ENCODE measurements at regions not wholly inside any gene's neighbourhood (a gene's known extent, or its start where the extent isn't known, plus 50 kb on each side); places are given as distances from the start of the nearest gene placed in this dataset.
A peak's percentile ranks its signal among the peaks of the same experiment; 100 is the strongest.

- no peaks in the 10 kb centered on the region for H3K36me3 ChIP-seq (ENCODE audit: insufficient read depth, low read length)
- H3K4me2 ChIP-seq (ENCODE audit: low read length) = no peak overlapping the region
- TF ChIP-seq, protein P1, sequence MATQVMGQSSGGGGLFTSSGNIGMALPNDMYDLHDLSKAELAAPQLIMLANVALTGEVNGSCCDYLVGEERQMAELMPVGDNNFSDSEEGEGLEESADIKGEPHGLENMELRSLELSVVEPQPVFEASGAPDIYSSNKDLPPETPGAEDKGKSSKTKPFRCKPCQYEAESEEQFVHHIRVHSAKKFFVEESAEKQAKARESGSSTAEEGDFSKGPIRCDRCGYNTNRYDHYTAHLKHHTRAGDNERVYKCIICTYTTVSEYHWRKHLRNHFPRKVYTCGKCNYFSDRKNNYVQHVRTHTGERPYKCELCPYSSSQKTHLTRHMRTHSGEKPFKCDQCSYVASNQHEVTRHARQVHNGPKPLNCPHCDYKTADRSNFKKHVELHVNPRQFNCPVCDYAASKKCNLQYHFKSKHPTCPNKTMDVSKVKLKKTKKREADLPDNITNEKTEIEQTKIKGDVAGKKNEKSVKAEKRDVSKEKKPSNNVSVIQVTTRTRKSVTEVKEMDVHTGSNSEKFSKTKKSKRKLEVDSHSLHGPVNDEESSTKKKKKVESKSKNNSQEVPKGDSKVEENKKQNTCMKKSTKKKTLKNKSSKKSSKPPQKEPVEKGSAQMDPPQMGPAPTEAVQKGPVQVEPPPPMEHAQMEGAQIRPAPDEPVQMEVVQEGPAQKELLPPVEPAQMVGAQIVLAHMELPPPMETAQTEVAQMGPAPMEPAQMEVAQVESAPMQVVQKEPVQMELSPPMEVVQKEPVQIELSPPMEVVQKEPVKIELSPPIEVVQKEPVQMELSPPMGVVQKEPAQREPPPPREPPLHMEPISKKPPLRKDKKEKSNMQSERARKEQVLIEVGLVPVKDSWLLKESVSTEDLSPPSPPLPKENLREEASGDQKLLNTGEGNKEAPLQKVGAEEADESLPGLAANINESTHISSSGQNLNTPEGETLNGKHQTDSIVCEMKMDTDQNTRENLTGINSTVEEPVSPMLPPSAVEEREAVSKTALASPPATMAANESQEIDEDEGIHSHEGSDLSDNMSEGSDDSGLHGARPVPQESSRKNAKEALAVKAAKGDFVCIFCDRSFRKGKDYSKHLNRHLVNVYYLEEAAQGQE (IDR thresholded peaks at IDR 0.05; ENCODE audit: borderline replicate concordance) = no peak
- TF ChIP-seq SMC3 (conservative IDR thresholded peaks at IDR 0.05; ENCODE audit: poor library complexity) = no peak
- no peak for TF ChIP-seq MXI1 (conservative IDR thresholded peaks at IDR 0.05; ENCODE audit: poor library complexity, severe bottlenecking)
- TF ChIP-seq POLR2AphosphoS5 (IDR thresholded peaks at IDR 0.05) = no peak
- H3K4me3 ChIP-seq (ENCODE audit: low read length) = no peak overlapping the region
- H3K27me3 ChIP-seq (ENCODE audit: insufficient read depth, low read depth, low read length) = no peaks in the 10 kb centered on the region
- H3K9me2 ChIP-seq (ENCODE audit: insufficient read depth, low read length) = no peaks in the 10 kb centered on the region
- H3K27ac ChIP-seq (ENCODE audit: low read length) = no peak overlapping the region
- no peak overlapping the region for H2AFZ ChIP-seq (ENCODE audit: low read depth, low read length)
- no peak overlapping the region for H3K9ac ChIP-seq (ENCODE audit: low read length)
- H3K9me3 ChIP-seq (ENCODE audit: low read length) = no peaks in the 10 kb centered on the region
- no peaks in the 10 kb centered on the region for H3F3A ChIP-seq (ENCODE audit: insufficient read depth, low read length, poor library complexity, severe bottlenecking)
- H4K20me1 ChIP-seq (ENCODE audit: insufficient read depth) = no peaks in the 10 kb centered on the region
- no peaks in the 10 kb centered on the region for H3K79me2 ChIP-seq (replicated peaks; ENCODE audit: insufficient read depth, low read length)
These were observed 216.9 kb upstream of the BTBD3 start for GRCh38 chr20:11700831-11701230.

DNA sequence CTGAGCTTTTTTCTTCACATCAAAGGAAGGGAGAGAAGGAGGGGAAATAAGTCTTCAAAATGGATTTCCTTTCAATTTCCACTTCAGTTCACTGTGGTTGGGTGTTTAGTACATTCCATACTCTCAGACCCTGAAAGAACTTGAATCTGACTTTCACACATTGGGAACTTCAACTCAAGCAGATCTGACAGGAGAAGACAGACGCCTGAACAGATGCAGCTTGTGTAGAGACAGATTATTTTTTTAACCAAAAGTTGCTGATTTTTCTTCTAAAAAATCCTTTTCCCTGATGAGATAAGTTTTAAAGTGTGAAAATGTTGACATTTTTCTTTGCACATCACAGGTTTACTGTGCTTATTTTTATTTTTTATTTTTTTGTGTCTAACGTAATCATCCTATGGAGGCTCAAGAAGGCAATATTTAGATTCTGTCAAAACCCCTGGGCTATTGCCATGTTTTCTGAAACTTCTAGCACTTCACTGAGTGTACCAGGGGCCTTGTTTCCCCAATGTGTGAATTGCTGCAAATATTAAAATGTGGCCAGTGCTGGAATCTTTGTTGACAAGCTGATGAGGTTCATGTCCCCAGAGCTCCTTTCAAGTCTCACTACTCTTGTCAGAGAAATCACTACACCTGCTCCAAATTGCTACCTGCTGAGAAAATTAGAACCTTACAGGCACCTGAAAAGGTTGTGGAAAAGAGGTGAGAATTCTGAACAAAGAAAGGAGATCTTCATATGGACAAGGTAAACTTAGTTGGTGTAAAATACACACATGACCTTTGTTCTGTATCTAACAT, 214.8 kb upstream of the BTBD3 start:
- peak overlapping the region; percentile 44 for H3K4me2 ChIP-seq (ENCODE audit: low read length)
- no peak overlapping the region for H3K4me3 ChIP-seq (ENCODE audit: low read length)
- no peaks in the 10 kb centered on the region for H4K20me1 ChIP-seq (ENCODE audit: insufficient read depth)
- H3K9me3 ChIP-seq (ENCODE audit: low read length) = no peaks in the 10 kb centered on the region
- no peaks in the 10 kb centered on the region for H3K36me3 ChIP-seq (ENCODE audit: insufficient read depth, low read length)
- H3F3A ChIP-seq (ENCODE audit: insufficient read depth, low read length, poor library complexity, severe bottlenecking) = no peaks in the 10 kb centered on the region
- no peaks in the 10 kb centered on the region for H3K9me2 ChIP-seq (ENCODE audit: insufficient read depth, low read length)
- H3K27me3 ChIP-seq (ENCODE audit: insufficient read depth, low read depth, low read length) = no peaks in the 10 kb centered on the region
- no peak overlapping the region for H3K9ac ChIP-seq (ENCODE audit: low read length)
- H2AFZ ChIP-seq (ENCODE audit: low read depth, low read length) = no peak overlapping the region
- H3K79me2 ChIP-seq (replicated peaks; ENCODE audit: insufficient read depth, low read length) = no peaks in the 10 kb centered on the region
- H3K27ac ChIP-seq (ENCODE audit: low read length) = peak overlapping the region; percentile 16
- TF ChIP-seq, protein P1 (IDR thresholded peaks at IDR 0.05; ENCODE audit: borderline replicate concordance) = peak; percentile 34
- TF ChIP-seq SMC3 (conservative IDR thresholded peaks at IDR 0.05; ENCODE audit: poor library complexity) (no peak), EP300 (conservative IDR thresholded peaks at IDR 0.05; ENCODE audit: poor library complexity, severe bottlenecking) (peak; percentile 72), POLR2AphosphoS5 (IDR thresholded peaks at IDR 0.05) (peak; percentile 68), MXI1 (conservative IDR thresholded peaks at IDR 0.05; ENCODE audit: poor library complexity, severe bottlenecking) (no peak), RAD21 (conservative IDR thresholded peaks at IDR 0.05) (no peak), CTCF (IDR thresholded peaks at IDR 0.05; ENCODE audit: poor library complexity, severe bottlenecking) (no peak)

Measured in neural cell (in vitro differentiated cells).